Neural cell (in vitro differentiated cells): ENCODE measurements at regions not wholly inside any gene's neighbourhood (a gene's known extent, or its start where the extent isn't known, plus 50 kb on each side); places are given as distances from the start of the nearest gene placed in this dataset.

Experiments
- H2AFZ ChIP-seq: fragments of 200-600, 300-800 bp; sonication (generic), shearing (Covaris generic); 2 replicates; pipeline ENCODE4 v1.6.0; 2014; ENCODE audit warnings: low read depth, mild to moderate bottlenecking, antibody characterized with exemption, low read length, moderate library complexity
- H3F3A ChIP-seq: fragments of 200-600 bp; shearing (Covaris generic); 2 replicates; pipeline ENCODE4 v1.6.1; 2016; ENCODE audit warnings: mild to moderate bottlenecking, moderate library complexity, mixed read lengths, antibody characterized with exemption, low read length; ENCODE audit not compliant: insufficient read depth, poor library complexity, severe bottlenecking
- H3K27ac ChIP-seq: fragments of 200-600, 300-800 bp; sonication (generic), shearing (Covaris generic); 2 replicates; pipeline ENCODE4 v1.5.1; 2014; ENCODE audit warnings: mild to moderate bottlenecking, low read length, moderate library complexity
- H3K27me3 ChIP-seq: fragments of 300-800, 200-600 bp; sonication (generic), shearing (Covaris generic); 2 replicates; pipeline ENCODE4 v1.6.0; 2014; ENCODE audit warnings: mild to moderate bottlenecking, low read depth, low read length, moderate library complexity; ENCODE audit not compliant: insufficient read depth
- H3K36me3 ChIP-seq: fragments of 300-800, 200-600 bp; sonication (generic), shearing (Covaris generic); 2 replicates; pipeline ENCODE4 v1.5.1; 2014; ENCODE audit warnings: mild to moderate bottlenecking, antibody characterized with exemption, low read length, moderate library complexity; ENCODE audit not compliant: insufficient read depth
- H3K4me2 ChIP-seq: fragments of 300-800, 200-600 bp; sonication (generic), shearing (Covaris generic); 2 replicates; pipeline ENCODE4 v1.6.0; 2014; ENCODE audit warnings: mild to moderate bottlenecking, low read length
- H3K4me3 ChIP-seq: fragments of 300-800, 200-600 bp; sonication (generic), shearing (Covaris generic); 2 replicates; pipeline ENCODE4 v1.5.1; 2014; ENCODE audit warnings: mild to moderate bottlenecking, low read length, moderate library complexity
- H3K79me2 ChIP-seq: fragments of 200-600 bp; shearing (Covaris generic); replicated peaks from 2 replicates; pipeline ENCODE4 v1.6.0; 2014; ENCODE audit warnings: mild to moderate bottlenecking, low read length, moderate library complexity; ENCODE audit not compliant: insufficient read depth
- H3K9ac ChIP-seq: fragments of 300-800, 200-600 bp; sonication (generic), shearing (Covaris generic); 2 replicates; pipeline ENCODE4 v1.6.1; 2016; ENCODE audit warnings: mild to moderate bottlenecking, low read length, mixed read lengths
- H3K9me2 ChIP-seq: fragments of 200-600 bp; shearing (Covaris generic); 2 replicates; pipeline ENCODE4 v1.6.1; 2016; ENCODE audit warnings: mild to moderate bottlenecking, low read length, mixed read lengths; ENCODE audit not compliant: insufficient read depth
- H3K9me3 ChIP-seq: fragments of 200-600, 300-800 bp; sonication (generic), shearing (Covaris generic); 2 replicates; pipeline ENCODE4 v1.6.1; 2016; ENCODE audit warnings: mild to moderate bottlenecking, mixed run types, low read length, moderate library complexity, mixed read lengths
- H4K20me1 ChIP-seq: fragments of 200-600 bp; shearing (Covaris generic); 2 replicates; pipeline ENCODE4 v1.6.1; 2016; ENCODE audit warnings: mild to moderate bottlenecking, mixed run types; ENCODE audit not compliant: insufficient read depth
- CTCF ChIP-seq: fragments of 450-650 bp; IDR thresholded peaks from 2 replicates; pipeline ENCODE4 v1.5.1; 2014; ENCODE audit warnings: antibody characterized with exemption, mild to moderate bottlenecking, moderate library complexity; ENCODE audit not compliant: poor library complexity, severe bottlenecking
- EP300 ChIP-seq: fragments of 450-650 bp; conservative IDR thresholded peaks from 2 replicates; pipeline ENCODE4 v1.6.1; 2014; ENCODE audit warnings: antibody characterized with exemption, mild to moderate bottlenecking, moderate library complexity; ENCODE audit not compliant: poor library complexity, severe bottlenecking
- EZH2 ChIP-seq: fragments of 200-600, 300-800 bp; shearing (Covaris generic), sonication (generic); IDR thresholded peaks from 2 replicates; pipeline ENCODE4 v1.6.1; 2014; ENCODE audit warnings: antibody characterized with exemption, low read length, borderline replicate concordance, mild to moderate bottlenecking; ENCODE audit not compliant: insufficient read depth, poor library complexity, severe bottlenecking
- MXI1 ChIP-seq: fragments of 450-650 bp; conservative IDR thresholded peaks from 2 replicates; pipeline ENCODE4 v1.6.1; 2014; ENCODE audit warnings: antibody characterized with exemption, mild to moderate bottlenecking; ENCODE audit not compliant: poor library complexity, severe bottlenecking
- POLR2AphosphoS5 ChIP-seq: IDR thresholded peaks from 2 replicates; pipeline ENCODE4 v1.6.1; 2012
- RAD21 ChIP-seq: fragments of 450-650 bp; conservative IDR thresholded peaks from 2 replicates; pipeline ENCODE4 v1.6.1; 2014; ENCODE audit warnings: antibody characterized with exemption, mild to moderate bottlenecking, moderate library complexity
- SMC3 ChIP-seq: fragments of 450-650 bp; conservative IDR thresholded peaks from 2 replicates; pipeline ENCODE4 v1.6.1; 2014; ENCODE audit warnings: antibody characterized with exemption, mild to moderate bottlenecking, moderate library complexity; ENCODE audit not compliant: poor library complexity
- TAF1 ChIP-seq: IDR thresholded peaks from 2 replicates; pipeline ENCODE4 v1.6.1; 2012; ENCODE audit warnings: low read depth
- TF ChIP-seq, protein P1 (sequence below): IDR thresholded peaks from 2 replicates; pipeline ENCODE4 v1.6.1; 2012; ENCODE audit warnings: borderline replicate concordance

DNA sequence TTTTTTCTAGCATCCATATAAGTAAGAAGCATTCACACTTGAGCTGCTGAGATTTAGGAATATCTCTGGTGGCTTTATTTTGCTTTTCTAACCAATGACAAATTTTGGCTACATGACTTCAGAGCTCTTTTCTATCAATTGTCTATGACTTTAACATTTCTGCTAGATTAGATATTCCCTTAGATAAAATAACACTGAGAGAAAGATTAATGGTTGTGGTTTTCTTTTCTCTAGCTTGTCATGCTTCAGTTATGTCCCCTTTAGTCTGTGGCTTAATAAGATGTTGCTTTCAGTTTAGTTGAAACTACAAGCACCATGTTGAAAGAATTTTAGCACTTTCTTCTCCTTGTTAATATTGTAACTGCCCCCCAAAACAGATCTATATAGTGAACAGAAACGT is 665.6 kb upstream of the CCDC54 start:
- Histone ChIP-seq H4K20me1 (no peaks in the 10 kb centered on the region), H3F3A (no peaks in the 10 kb centered on the region), H3K9ac (no peak overlapping the region), H3K27ac (no peak overlapping the region), H3K9me2 (no peaks in the 10 kb centered on the region), H3K79me2 (no peaks in the 10 kb centered on the region), H2AFZ (no peak overlapping the region), H3K9me3 (no peaks in the 10 kb centered on the region), H3K4me3 (no peak overlapping the region), H3K36me3 (no peaks in the 10 kb centered on the region), H3K27me3 (no peaks in the 10 kb centered on the region), H3K4me2 (no peak overlapping the region)
- TF ChIP-seq MXI1 (no peak), RAD21 (no peak), EZH2 (no peak), SMC3 (no peak), EP300 (no peak), CTCF (no peak), TAF1 (no peak), POLR2AphosphoS5 (no peak)
- TF ChIP-seq, protein P1, sequence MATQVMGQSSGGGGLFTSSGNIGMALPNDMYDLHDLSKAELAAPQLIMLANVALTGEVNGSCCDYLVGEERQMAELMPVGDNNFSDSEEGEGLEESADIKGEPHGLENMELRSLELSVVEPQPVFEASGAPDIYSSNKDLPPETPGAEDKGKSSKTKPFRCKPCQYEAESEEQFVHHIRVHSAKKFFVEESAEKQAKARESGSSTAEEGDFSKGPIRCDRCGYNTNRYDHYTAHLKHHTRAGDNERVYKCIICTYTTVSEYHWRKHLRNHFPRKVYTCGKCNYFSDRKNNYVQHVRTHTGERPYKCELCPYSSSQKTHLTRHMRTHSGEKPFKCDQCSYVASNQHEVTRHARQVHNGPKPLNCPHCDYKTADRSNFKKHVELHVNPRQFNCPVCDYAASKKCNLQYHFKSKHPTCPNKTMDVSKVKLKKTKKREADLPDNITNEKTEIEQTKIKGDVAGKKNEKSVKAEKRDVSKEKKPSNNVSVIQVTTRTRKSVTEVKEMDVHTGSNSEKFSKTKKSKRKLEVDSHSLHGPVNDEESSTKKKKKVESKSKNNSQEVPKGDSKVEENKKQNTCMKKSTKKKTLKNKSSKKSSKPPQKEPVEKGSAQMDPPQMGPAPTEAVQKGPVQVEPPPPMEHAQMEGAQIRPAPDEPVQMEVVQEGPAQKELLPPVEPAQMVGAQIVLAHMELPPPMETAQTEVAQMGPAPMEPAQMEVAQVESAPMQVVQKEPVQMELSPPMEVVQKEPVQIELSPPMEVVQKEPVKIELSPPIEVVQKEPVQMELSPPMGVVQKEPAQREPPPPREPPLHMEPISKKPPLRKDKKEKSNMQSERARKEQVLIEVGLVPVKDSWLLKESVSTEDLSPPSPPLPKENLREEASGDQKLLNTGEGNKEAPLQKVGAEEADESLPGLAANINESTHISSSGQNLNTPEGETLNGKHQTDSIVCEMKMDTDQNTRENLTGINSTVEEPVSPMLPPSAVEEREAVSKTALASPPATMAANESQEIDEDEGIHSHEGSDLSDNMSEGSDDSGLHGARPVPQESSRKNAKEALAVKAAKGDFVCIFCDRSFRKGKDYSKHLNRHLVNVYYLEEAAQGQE: no peak

DNA sequence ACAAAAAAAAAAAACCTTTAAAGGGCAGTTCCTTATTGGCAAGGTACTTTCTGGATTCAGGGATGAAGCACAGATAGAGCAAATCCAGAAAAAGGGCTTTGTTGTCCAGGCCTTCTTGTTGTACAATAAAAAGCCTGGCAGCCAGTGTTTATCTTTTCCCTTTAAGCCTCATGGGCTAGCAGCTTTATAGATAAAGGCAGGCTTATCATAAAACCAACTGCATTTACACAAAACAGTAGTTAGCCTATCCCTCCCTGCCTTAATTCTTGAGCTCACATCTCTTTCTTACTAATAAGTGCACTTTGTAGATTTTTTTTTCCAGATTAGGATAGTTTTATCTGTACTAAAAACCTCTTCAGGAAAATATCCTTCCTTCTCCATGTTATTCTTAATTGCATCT is 662.8 kb upstream of the CCDC54 start:
- no peaks in the 10 kb centered on the region for H4K20me1 ChIP-seq
- no peak overlapping the region for H3K27ac ChIP-seq
- H3K36me3 ChIP-seq: no peaks in the 10 kb centered on the region
- no peaks in the 10 kb centered on the region for H3K9me3 ChIP-seq
- no peak for TF ChIP-seq MXI1
- no peaks in the 10 kb centered on the region for H3K9me2 ChIP-seq
- no peak overlapping the region for H3K4me3 ChIP-seq
- no peaks in the 10 kb centered on the region for H3K79me2 ChIP-seq
- no peaks in the 10 kb centered on the region for H3F3A ChIP-seq
- H3K9ac ChIP-seq: no peak overlapping the region
- H3K4me2 ChIP-seq: no peak overlapping the region
- no peaks in the 10 kb centered on the region for H3K27me3 ChIP-seq
- no peak overlapping the region for H2AFZ ChIP-seq

DNA sequence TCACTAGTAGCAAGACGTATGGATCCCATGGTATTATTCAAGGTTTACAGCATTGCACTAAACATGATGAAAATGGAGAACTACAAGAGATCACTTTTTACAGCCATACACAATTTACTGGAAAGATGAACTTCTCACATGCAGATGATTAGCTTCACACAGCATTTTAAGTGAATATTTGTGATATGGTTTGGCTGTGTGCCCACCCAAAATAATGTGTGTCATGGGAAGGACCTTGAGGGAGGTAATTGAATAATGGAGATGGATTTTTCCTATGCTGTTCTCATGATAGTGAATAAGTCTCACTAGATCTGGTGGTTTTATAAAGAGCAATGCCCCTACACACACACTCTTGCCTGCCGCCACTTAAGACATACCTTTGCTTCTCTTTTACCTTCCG is 662.0 kb upstream of the CCDC54 start:
- Histone ChIP-seq H3K27ac (no peak overlapping the region), H3F3A (no peaks in the 10 kb centered on the region), H3K4me2 (no peak overlapping the region), H4K20me1 (no peaks in the 10 kb centered on the region), H3K4me3 (no peak overlapping the region), H3K36me3 (no peaks in the 10 kb centered on the region), H3K9ac (no peak overlapping the region), H3K79me2 (no peaks in the 10 kb centered on the region), H2AFZ (no peak overlapping the region), H3K9me2 (no peaks in the 10 kb centered on the region), H3K27me3 (no peaks in the 10 kb centered on the region), H3K9me3 (no peaks in the 10 kb centered on the region)
- no peak for TF ChIP-seq POLR2AphosphoS5
